NCI-H2171 (cell line): ENCODE measurements at regions not wholly inside any gene's neighbourhood (a gene's known extent, or its start where the extent isn't known, plus 50 kb on each side); places are given as distances from the start of the nearest gene placed in this dataset.

ENCODE experiments used
- DNase-seq: peaks from one replicate; lab custom pipeline; 2025; lab: John Stamatoyannopoulos, UW

- no peak for DNase-seq
Measured at GRCh38 chr4:11632025-11632424, 203.3 kb upstream of the HS3ST1 start.

DNA sequence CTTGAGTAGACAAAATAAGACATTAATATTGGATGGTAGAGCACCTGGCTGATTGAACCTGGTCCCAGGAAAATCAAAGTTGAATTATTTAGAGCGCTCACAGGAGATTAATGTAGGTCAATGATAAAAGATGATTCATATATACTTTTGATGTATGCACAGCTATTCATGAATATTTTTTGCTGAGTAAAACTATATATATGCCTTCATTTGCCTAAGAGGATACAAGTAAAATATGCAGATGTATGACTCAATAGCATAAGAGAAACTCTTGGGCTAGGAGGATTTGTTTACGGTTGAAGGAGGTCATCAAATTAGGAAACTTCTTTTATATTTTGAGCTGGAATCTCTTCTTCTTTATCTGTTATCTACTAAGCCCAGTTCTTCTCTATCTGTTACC, 202.7 kb upstream of the HS3ST1 start:
- DNase-seq = no peak

- DNase-seq = no peak
Measured at GRCh38 chr4:11628093-11628725, 199.5 kb upstream of the HS3ST1 start.

DNA sequence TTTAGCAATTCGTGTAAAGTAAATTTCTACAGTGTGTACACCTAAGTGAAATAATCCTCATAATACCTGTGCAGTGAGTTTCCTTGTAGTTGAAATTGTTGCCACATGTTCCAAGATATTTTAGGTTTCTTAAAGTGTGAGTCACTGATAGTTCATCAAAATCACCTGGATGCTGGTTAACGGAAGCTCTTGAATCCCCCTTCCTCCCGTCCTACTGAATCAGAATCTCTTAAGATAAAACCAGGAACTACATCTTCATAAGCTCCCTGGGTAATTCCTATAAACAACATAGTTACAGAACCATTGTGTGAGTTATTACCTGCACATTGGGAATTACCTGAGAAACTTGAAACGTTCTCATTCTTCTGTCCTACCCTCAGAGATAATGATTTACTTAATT, 197.4 kb upstream of the HS3ST1 start:
- no peak for DNase-seq

DNA sequence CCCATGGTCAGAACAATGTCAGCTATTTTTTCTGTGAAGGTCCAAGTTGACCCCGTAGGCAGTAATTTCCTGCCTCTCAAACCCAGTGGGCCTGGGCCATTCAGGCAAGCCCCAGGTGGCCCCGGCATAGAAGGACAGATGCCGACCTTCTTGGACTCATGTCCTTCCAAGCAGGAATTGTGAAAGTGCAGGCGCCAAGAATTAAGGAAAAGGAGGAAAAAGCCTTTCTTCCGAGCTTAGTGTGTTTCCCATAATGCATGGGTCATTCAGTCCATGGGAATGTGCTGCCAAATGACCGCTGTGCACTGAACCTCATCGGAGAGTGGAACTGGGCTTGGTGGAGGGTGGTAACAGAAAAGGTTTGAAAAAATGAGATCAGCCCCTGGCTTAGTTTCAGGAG, 196.5 kb upstream of the HS3ST1 start:
- DNase-seq = no peak

- no peak for DNase-seq
Measured at GRCh38 chr4:11624370-11624769, 195.7 kb upstream of the HS3ST1 start.

DNA sequence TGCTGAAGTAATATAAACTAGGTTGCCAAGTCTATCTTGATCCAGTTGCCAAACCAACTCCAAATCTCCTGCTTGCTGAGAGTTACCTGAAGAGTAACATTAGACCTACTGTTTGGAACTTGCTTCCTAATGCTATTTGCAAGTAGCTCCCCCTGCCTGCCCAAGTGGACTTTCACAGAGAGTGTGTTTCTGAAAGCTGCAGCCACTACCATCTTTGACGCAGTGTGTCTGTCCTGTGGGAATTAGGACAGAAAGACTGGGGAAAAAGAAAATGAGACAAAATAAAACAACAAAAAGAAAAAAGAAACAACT, 195.0 kb upstream of the HS3ST1 start:
- DNase-seq = no peak

- DNase-seq = no peak
Measured at GRCh38 chr4:11622961-11623725, 194.4 kb upstream of the HS3ST1 start.

DNA sequence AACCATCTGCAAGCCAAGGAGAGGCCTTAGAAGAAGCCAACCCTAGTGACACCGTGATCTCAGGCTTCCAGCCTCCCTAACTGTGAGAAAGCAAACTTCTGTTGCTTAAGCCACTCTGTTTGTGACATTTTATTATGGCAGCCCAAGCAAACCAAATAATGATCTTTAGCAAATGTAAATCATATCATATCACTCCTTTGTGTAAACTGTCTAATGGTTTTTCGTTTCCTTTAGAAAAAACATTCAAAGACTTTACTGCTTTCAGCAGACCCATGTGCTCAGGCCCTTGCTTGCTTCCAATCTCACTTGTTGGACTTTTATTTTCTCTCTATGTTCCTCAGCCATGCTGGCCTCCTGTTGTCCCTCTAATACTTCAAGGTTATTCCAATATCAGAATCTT, 192.2 kb upstream of the HS3ST1 start:
- no peak for DNase-seq

DNA sequence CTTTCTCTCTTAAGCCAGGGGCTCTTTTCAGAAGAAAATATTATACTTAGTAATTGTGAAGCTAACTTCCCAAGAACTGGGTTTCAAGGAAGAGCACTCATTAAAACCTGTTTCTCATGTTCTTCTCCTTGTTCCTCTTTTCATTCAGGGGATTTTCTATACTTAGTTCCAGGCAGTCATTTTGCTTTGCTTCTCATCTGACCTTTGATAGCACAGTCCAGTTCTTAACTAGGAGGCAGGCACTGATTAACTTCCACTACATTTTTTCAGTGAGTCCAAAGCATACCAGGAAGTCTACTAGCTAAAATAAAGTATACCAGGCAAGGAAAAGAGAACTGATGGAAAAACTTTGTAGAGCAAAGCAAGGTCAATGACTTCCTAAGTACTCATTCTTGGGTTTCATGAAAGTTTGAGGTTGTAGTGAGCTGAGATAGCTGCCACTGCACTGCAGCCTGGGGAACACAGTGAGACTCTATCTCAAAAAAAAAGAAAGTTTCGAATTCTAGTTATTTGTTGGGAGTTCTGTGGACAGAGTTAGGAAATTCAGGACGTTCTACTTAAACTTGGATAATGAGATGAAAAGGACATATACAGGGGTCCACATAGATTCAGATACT, 190.1 kb upstream of the HS3ST1 start:
- DNase-seq = no peak

GRCh38 chr4:11616856-11617255, 188.2 kb upstream of the HS3ST1 start:
- no peak for DNase-seq

DNA sequence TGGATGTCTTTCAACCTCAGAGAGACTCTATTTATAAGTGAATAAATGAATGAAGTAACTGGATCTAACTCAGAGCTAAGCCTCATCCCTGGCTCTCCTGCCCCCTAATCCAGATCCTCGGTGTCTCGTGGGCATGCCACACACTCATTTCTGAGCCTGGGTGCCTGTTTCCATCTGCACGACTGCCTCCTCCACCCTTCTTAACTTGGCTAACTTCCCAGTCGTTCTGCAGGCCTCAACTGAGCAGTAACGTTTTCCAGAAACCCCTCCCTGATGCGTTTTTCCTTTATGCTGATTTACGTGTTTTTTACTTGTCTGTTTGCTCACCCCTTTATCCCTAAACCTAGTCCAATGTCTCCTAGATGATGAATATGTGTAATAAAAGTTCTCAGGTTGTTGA, 186.9 kb upstream of the HS3ST1 start:
- DNase-seq = no peak

- DNase-seq = no peak
Measured at GRCh38 chr4:11614426-11614825, 185.7 kb upstream of the HS3ST1 start.

- no peak for DNase-seq
Measured at GRCh38 chr4:11611868-11612267, 183.2 kb upstream of the HS3ST1 start.

DNA sequence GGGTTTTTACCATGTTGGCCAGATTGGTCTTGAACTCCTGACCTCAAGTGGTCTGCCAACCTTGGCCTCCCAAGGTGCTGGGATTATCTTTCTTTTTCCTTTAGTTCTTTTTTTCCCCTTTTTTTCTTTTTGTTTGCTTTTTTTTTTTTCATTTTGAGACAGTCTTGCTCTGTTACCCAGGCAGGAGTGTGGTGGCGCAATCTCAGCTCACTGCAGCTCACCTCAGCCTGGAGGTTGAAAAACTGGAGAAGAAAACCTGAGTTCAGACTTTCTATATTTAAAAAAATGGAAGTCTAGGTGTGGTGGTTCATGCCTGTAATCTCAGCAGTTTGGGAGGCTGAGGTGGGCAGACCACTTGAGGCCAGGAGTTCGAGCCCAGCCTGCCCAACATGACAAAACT, 181.1 kb upstream of the HS3ST1 start:
- no peak for DNase-seq

DNA sequence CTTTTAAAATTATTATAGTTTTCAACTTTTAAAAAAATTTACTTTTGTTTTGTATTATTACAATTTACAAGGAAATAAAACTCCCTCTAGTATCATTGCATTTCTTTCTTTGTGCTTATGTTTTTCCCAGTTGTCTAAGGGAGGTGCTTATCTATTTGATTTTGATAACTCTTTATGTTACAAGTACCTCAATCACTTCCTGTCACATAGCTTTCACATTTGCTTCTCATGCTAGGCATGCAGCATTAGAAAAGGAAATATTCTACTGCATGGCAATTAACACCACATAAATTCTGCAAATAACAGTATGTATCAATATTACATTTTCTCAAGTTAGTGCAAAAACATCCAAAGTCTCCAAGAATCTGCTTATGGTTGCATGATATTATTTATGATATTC, 180.3 kb upstream of the HS3ST1 start:
- no peak for DNase-seq

GRCh38 chr4:11606078-11606477, 177.4 kb upstream of the HS3ST1 start:
- DNase-seq = no peak

- no peak for DNase-seq
Measured at GRCh38 chr4:11605597-11605996, 176.9 kb upstream of the HS3ST1 start.

DNA sequence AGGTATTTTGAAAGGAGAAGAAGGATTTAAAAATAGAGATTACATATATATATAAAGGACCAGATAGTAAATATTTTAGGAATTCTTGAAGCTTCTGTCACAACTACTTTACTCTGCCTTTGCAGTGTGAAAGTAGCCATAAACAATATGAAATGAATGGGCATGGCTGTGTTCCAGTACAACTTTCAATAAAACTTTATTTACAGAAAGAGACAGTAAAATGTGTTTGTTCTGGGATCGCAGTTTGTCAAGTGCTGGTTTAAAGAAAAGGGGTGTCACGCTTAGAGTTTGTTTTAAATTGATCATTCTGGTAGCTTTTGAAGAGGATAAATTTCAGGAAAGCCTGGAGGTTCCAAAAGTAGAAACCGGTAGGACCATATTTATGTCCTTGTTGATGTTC, 176.1 kb upstream of the HS3ST1 start:
- no peak for DNase-seq

GRCh38 chr4:11603591-11604194, 175.0 kb upstream of the HS3ST1 start:
- DNase-seq = no peak

- DNase-seq = no peak
Measured at GRCh38 chr4:11602606-11603340, 174.1 kb upstream of the HS3ST1 start.

DNA sequence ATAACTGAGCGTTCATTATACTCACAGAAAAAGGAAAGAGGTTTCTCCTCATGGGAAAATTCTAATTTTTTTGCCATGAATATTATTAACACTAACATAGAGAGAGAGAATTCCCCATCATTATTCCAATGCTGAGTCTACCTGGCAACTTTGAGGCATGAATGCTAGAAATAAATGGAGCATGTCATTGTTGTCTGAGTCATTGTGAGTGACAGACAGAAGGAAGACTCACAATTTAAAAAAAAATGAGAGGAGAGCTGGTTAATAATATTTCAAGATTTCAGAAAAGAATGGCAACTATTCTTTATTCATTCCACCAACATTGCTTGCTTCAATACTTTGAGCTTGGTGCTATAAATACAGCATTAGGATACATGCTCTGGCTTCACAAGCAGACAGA, 170.4 kb upstream of the HS3ST1 start:
- DNase-seq = no peak

GRCh38 chr4:11598591-11598990, 169.9 kb upstream of the HS3ST1 start:
- DNase-seq = no peak
